ENCODE measurements at regions not wholly inside any gene's neighbourhood (a gene's known extent, or its start where the extent isn't known, plus 50 kb on each side); places are given as distances from the start of the nearest gene placed in this dataset.

- Histone ChIP-seq H3K27me3 (ENCODE audit: insufficient read depth, low read length) (peaks cover 63% of the 10 kb centered on the region), H3K9me3 (ENCODE audit: low read depth, low read length) (no peaks in the 10 kb centered on the region), H4K20me1 (ENCODE audit: insufficient read depth, low read length) (peaks cover 3% of the 10 kb centered on the region), H3K4me1 (ENCODE audit: insufficient read depth, low read length) (no peaks in the 10 kb centered on the region), H3K27ac (ENCODE audit: low read depth, low read length) (no peak overlapping the region), H3K36me3 (ENCODE audit: insufficient read depth, low read length) (no peaks in the 10 kb centered on the region), H3K79me2 (ENCODE audit: insufficient read depth, low read length) (no peaks in the 10 kb centered on the region), H3K4me2 (ENCODE audit: insufficient read depth, low read length) (no peak overlapping the region), H2AFZ (ENCODE audit: low read length) (no peak overlapping the region), H3K4me3 (ENCODE audit: insufficient read depth, low read length) (no peak overlapping the region)
- TF ChIP-seq CTCF (IDR thresholded peaks at IDR 0.05; ENCODE audit: extremely low read depth, low read depth, low read length), result no peak
- peak; percentile 36 for DNase-seq (ENCODE audit: insufficient read length, low spot score, missing footprints)
Observed at GRCh38 chr3:124203292-124203691, 211.4 kb upstream of the ROPN1 start.

- H4K20me1 ChIP-seq (ENCODE audit: insufficient read depth, low read length), result peaks cover 3% of the 10 kb centered on the region
- no peaks in the 10 kb centered on the region for H3K4me1 ChIP-seq (ENCODE audit: insufficient read depth, low read length)
- no peak for TF ChIP-seq CTCF (IDR thresholded peaks at IDR 0.05; ENCODE audit: extremely low read depth, low read depth, low read length)
Observed at GRCh38 chr3:124206225-124207055, 214.5 kb upstream of the ROPN1 start.

GRCh38 chr3:124207077-124207476, 215.2 kb upstream of the ROPN1 start:
- Histone ChIP-seq H3K79me2 (ENCODE audit: insufficient read depth, low read length) (no peaks in the 10 kb centered on the region), H3K4me1 (ENCODE audit: insufficient read depth, low read length) (no peaks in the 10 kb centered on the region), H4K20me1 (ENCODE audit: insufficient read depth, low read length) (peaks cover 3% of the 10 kb centered on the region)

More at GRCh38 chr3:124206225-124207055, 214.5 kb upstream of the ROPN1 start:
- Histone ChIP-seq H3K9me3 (ENCODE audit: low read depth, low read length) (no peaks in the 10 kb centered on the region), H2AFZ (ENCODE audit: low read length) (no peak overlapping the region), H3K27ac (ENCODE audit: low read depth, low read length) (no peak overlapping the region), H3K27me3 (ENCODE audit: insufficient read depth, low read length) (peaks cover 52% of the 10 kb centered on the region), H3K4me2 (ENCODE audit: insufficient read depth, low read length) (no peak overlapping the region), H3K79me2 (ENCODE audit: insufficient read depth, low read length) (no peaks in the 10 kb centered on the region), H3K4me3 (ENCODE audit: insufficient read depth, low read length) (no peak overlapping the region), H3K36me3 (ENCODE audit: insufficient read depth, low read length) (no peaks in the 10 kb centered on the region)
- no peak for DNase-seq (ENCODE audit: insufficient read length, low spot score, missing footprints)

More at GRCh38 chr3:124207077-124207476, 215.2 kb upstream of the ROPN1 start:
- H3K27ac ChIP-seq (ENCODE audit: low read depth, low read length), result no peak overlapping the region
- H3K27me3 ChIP-seq (ENCODE audit: insufficient read depth, low read length), result peaks cover 52% of the 10 kb centered on the region
- no peak for DNase-seq (ENCODE audit: insufficient read length, low spot score, missing footprints)
- H3K4me3 ChIP-seq (ENCODE audit: insufficient read depth, low read length), result no peak overlapping the region
- no peak for TF ChIP-seq CTCF (IDR thresholded peaks at IDR 0.05; ENCODE audit: extremely low read depth, low read depth, low read length)
- no peaks in the 10 kb centered on the region for H3K36me3 ChIP-seq (ENCODE audit: insufficient read depth, low read length)
- H3K4me2 ChIP-seq (ENCODE audit: insufficient read depth, low read length), result no peak overlapping the region
- H3K9me3 ChIP-seq (ENCODE audit: low read depth, low read length), result no peaks in the 10 kb centered on the region
- H2AFZ ChIP-seq (ENCODE audit: low read length), result no peak overlapping the region
